OCI-LY1 (cell line): ENCODE measurements at regions not wholly inside any gene's neighbourhood (a gene's known extent, or its start where the extent isn't known, plus 50 kb on each side); places are given as distances from the start of the nearest gene placed in this dataset.

Experiments
- H2AFZ ChIP-seq: fragments of 200-600 bp; sonication (generic), shearing (Covaris generic); 2 replicates; pipeline ENCODE4 v1.6.0; 2014; ENCODE audit warnings: antibody characterized with exemption, mild to moderate bottlenecking, low read length
- H3F3A ChIP-seq: fragments of 200-600 bp; sonication (generic), shearing (Covaris generic); 2 replicates; pipeline ENCODE4 v1.6.0; 2014; ENCODE audit warnings: mild to moderate bottlenecking, antibody characterized with exemption, low read length, moderate library complexity; ENCODE audit not compliant: insufficient read depth
- H3K27ac ChIP-seq: fragments of 200-600 bp; sonication (generic); 2 replicates; pipeline ENCODE4 v1.5.1; 2014; ENCODE audit warnings: low read length, mixed run types, mild to moderate bottlenecking, low read depth; ENCODE audit not compliant: poor library complexity, severe bottlenecking
- H3K27me3 ChIP-seq: fragments of 200-600 bp; sonication (generic); 2 replicates; pipeline ENCODE4 v1.6.0; 2014; ENCODE audit warnings: antibody characterized with exemption, mild to moderate bottlenecking, low read length, moderate library complexity; ENCODE audit not compliant: insufficient read depth
- H3K36me3 ChIP-seq: fragments of 200-600 bp; sonication (generic); 2 replicates; pipeline ENCODE4 v1.6.1; 2014; ENCODE audit warnings: mild to moderate bottlenecking, antibody characterized with exemption, low read length, moderate library complexity, mixed read lengths; ENCODE audit not compliant: insufficient read depth
- H3K4me1 ChIP-seq: fragments of 200-600 bp; sonication (generic); 2 replicates; pipeline ENCODE4 v1.5.1; 2014; ENCODE audit warnings: mild to moderate bottlenecking, low read length, moderate library complexity; ENCODE audit not compliant: insufficient read depth, severe bottlenecking
- H3K4me2 ChIP-seq: fragments of 200-600 bp; sonication (generic), shearing (Covaris generic); 2 replicates; pipeline ENCODE4 v1.6.1; 2014; ENCODE audit warnings: low read length
- H3K4me3 ChIP-seq: fragments of 200-600 bp; sonication (generic); 2 replicates; pipeline ENCODE4 v1.5.1; 2014; ENCODE audit warnings: low read length, low read depth, mild to moderate bottlenecking, mixed read lengths; ENCODE audit not compliant: poor library complexity, severe bottlenecking
- H3K79me2 ChIP-seq: fragments of 200-600 bp; shearing (Covaris generic); 2 replicates; pipeline ENCODE4 v1.6.1; 2016; ENCODE audit warnings: mixed run types, low read length, mixed read lengths; ENCODE audit not compliant: insufficient read depth
- H3K9ac ChIP-seq: fragments of 200-600 bp; sonication (generic), shearing (Covaris generic); 2 replicates; pipeline ENCODE4 v1.6.1; 2014; ENCODE audit warnings: mild to moderate bottlenecking, low read length, mixed read lengths
- H3K9me2 ChIP-seq: fragments of 200-600 bp; sonication (generic), shearing (Covaris generic); 2 replicates; pipeline ENCODE4 v1.6.1; 2014; ENCODE audit warnings: low read depth, mild to moderate bottlenecking, low read length, mixed read lengths
- H3K9me3 ChIP-seq: fragments of 200-600 bp; shearing (Covaris generic); 2 replicates; pipeline ENCODE4 v1.6.1; 2014; ENCODE audit warnings: low read length, mixed read lengths
- H4K20me1 ChIP-seq: fragments of 200-600 bp; sonication (generic), shearing (Covaris generic); 2 replicates; pipeline ENCODE4 v1.6.0; 2016; ENCODE audit warnings: mild to moderate bottlenecking, low read length; ENCODE audit not compliant: insufficient read depth
- EZH2 ChIP-seq: fragments of 200-600 bp; sonication (generic), shearing (Covaris generic); IDR thresholded peaks from 2 replicates; pipeline ENCODE4 v1.8.0; 2017; ENCODE audit warnings: borderline replicate concordance, mixed run types, mild to moderate bottlenecking, antibody characterized with exemption, low read length, moderate library complexity, mixed read lengths
- TF ChIP-seq, protein P1 (sequence below): fragments of 200-600 bp; sonication (generic), shearing (Covaris generic); IDR thresholded peaks from 2 replicates; pipeline ENCODE4 v1.5.1; 2017; ENCODE audit warnings: mild to moderate bottlenecking, antibody characterized with exemption, low read length, moderate library complexity, mixed read lengths

DNA sequence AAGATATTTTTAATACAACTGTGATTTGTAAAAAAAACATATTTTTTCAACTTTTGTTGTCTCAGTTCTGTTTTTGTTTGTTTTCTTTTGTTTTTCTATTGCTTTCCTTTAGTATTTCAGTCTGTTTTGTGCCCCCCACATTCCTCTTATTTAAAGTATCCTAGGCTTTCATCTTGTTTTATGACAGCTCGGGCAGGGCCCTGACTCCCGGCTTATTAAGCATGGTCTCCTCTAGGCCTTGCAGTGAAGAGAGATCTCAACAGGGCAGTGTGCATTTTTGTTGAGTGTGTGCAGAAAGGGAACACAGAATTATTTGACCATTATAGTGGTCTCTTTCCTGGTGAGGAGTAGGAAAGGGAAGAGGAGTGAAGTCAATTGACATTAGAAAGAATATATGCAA lies 110.2 kb upstream of the SLC38A4 start:
- Histone ChIP-seq H3F3A (no peaks in the 10 kb centered on the region), H3K9me3 (no peaks in the 10 kb centered on the region), H3K36me3 (no peaks in the 10 kb centered on the region), H3K4me3 (no peak overlapping the region), H3K4me2 (no peak overlapping the region), H3K4me1 (no peaks in the 10 kb centered on the region), H3K79me2 (no peaks in the 10 kb centered on the region), H3K27me3 (no peaks in the 10 kb centered on the region), H3K9ac (no peak overlapping the region), H2AFZ (no peak overlapping the region), H4K20me1 (no peaks in the 10 kb centered on the region), H3K9me2 (no peaks in the 10 kb centered on the region), H3K27ac (no peak overlapping the region)
- no peak for TF ChIP-seq EZH2
- TF ChIP-seq, protein P1, sequence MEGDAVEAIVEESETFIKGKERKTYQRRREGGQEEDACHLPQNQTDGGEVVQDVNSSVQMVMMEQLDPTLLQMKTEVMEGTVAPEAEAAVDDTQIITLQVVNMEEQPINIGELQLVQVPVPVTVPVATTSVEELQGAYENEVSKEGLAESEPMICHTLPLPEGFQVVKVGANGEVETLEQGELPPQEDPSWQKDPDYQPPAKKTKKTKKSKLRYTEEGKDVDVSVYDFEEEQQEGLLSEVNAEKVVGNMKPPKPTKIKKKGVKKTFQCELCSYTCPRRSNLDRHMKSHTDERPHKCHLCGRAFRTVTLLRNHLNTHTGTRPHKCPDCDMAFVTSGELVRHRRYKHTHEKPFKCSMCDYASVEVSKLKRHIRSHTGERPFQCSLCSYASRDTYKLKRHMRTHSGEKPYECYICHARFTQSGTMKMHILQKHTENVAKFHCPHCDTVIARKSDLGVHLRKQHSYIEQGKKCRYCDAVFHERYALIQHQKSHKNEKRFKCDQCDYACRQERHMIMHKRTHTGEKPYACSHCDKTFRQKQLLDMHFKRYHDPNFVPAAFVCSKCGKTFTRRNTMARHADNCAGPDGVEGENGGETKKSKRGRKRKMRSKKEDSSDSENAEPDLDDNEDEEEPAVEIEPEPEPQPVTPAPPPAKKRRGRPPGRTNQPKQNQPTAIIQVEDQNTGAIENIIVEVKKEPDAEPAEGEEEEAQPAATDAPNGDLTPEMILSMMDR, result no peak

DNA sequence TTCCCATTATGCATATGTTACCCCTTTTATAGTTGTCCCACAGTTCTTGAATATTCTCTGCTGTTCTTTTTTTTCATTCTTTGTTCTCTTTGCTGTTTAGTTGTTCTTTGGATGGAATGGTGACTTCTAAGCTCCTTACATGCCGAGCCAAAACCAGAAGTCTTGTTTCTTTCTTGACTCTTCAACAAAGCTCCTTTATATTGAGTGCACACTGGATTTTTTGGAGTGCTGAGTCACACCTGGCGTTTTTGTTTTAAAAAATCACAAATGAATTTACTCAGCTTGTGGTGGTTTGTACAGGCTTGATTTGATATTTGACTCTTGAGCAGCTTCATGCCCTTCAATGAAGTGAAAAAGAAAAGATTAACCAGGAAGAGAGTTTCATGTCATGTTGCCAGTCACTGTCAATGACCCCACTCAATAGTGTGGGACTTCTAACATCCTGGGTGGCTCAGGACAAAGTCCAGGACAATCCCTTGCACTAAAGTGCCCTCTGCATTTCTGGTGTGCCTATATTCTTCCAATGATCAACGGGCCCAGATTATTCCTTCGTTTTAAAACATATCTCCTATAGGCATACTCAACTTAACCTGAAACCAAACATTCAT lies 112.4 kb upstream of the SLC38A4 start:
- Histone ChIP-seq H3F3A (no peaks in the 10 kb centered on the region), H3K4me3 (no peak overlapping the region), H3K4me1 (no peaks in the 10 kb centered on the region), H3K36me3 (no peaks in the 10 kb centered on the region), H3K9me2 (no peaks in the 10 kb centered on the region), H3K4me2 (no peak overlapping the region), H3K79me2 (no peaks in the 10 kb centered on the region), H3K27ac (no peak overlapping the region), H3K9ac (no peak overlapping the region), H2AFZ (no peak overlapping the region), H4K20me1 (no peaks in the 10 kb centered on the region), H3K27me3 (no peaks in the 10 kb centered on the region), H3K9me3 (no peaks in the 10 kb centered on the region)
- TF ChIP-seq, protein P1, result no peak
- TF ChIP-seq EZH2, result no peak

DNA sequence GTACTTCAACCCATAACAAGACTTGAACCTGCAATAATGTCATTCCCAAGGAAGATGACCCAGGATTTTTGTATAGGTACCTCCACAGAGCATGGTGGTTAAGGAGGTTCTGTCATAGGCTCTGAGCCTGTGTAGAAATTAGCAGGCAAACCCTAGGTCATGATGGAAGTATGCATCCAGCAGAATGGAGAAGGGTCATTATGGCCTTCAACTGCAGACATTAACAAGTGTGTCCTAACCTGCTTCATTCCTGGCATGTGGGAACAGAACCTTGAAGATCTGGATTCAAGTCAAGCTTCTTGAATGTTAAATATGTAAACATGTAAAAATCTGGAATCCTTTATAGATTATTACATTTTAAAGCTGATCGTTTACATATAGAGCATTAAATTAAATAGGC lies 116.2 kb upstream of the SLC38A4 start:
- no peak overlapping the region for H3K4me2 ChIP-seq
- H3K27ac ChIP-seq, result no peak overlapping the region
- H3K27me3 ChIP-seq, result no peaks in the 10 kb centered on the region
- H3K9me2 ChIP-seq, result no peaks in the 10 kb centered on the region
- H4K20me1 ChIP-seq, result no peaks in the 10 kb centered on the region
- no peaks in the 10 kb centered on the region for H3K79me2 ChIP-seq
- H3F3A ChIP-seq, result no peaks in the 10 kb centered on the region
- H3K9ac ChIP-seq, result no peak overlapping the region
- TF ChIP-seq, protein P1, result no peak
- TF ChIP-seq EZH2, result no peak
- H3K4me3 ChIP-seq, result no peak overlapping the region
- no peak overlapping the region for H2AFZ ChIP-seq
- H3K36me3 ChIP-seq, result no peaks in the 10 kb centered on the region
- H3K9me3 ChIP-seq, result no peaks in the 10 kb centered on the region
- H3K4me1 ChIP-seq, result no peaks in the 10 kb centered on the region
